ENCODE measurements at regions not wholly inside any gene's neighbourhood (a gene's known extent, or its start where the extent isn't known, plus 50 kb on each side); places are given as distances from the start of the nearest gene placed in this dataset.
A peak's percentile ranks its signal among the peaks of the same experiment; 100 is the strongest.
"Not testable (repeated sequence)": the region's sequence is repeated elsewhere in the genome, so short reads cannot be mapped to it uniquely, and the experiment has no call there.

DNA sequence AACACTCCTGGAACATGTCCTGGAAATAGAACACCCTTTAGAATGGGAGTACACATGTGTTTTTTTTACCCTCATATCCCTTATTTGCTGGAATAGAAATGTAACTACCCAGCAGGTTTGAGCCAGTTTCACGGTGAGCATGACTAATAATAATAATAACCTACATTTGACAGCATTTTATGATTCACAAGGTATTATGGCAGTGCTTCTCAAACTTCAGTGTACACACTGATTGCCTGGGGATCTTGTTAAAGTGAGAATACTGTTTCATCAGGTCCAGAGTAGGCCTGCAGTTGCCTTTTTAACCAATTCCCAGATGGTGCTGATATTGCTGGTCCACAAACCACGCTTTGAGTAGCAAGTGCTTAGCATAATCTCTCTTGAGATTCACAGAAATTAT is 63.9 kb downstream of the NFKBIZ start:
- Histone ChIP-seq H4K91ac (ENCODE audit: low read length) (no peak overlapping the region), H3K18ac (ENCODE audit: low read depth in 1 of 2, low read length in 2 of 2) (no peak overlapping the region), H3K4me1 (ENCODE audit: control insufficient read depth, insufficient read depth, low read depth, low read length) (no peaks in the 10 kb centered on the region), H3K14ac (ENCODE audit: low read length in 2 of 2) (no peak overlapping the region), H2AK5ac (ENCODE audit: low read length, severe bottlenecking) (no peak overlapping the region), H3K4me2 (ENCODE audit: low read length, poor library complexity, severe bottlenecking) (no peak overlapping the region), H2BK5ac (ENCODE audit: low read depth, low read length, poor library complexity, severe bottlenecking) (no peak overlapping the region), H3K79me1 (replicated peaks; ENCODE audit: low read length, poor library complexity, severe bottlenecking) (no peaks in the 10 kb centered on the region), H3K4me3 (ENCODE audit: insufficient read depth in 1 of 2, low read depth in 1 of 2, low read length in 2 of 2) (no peak overlapping the region), H3K23ac (ENCODE audit: low read length in 2 of 2) (no peak overlapping the region), H2AFZ (ENCODE audit: low read depth, low read length) (no peak overlapping the region), H3K4ac (ENCODE audit: low read depth in 1 of 2, low read length in 2 of 2) (no peak overlapping the region), H3K36me3 (ENCODE audit: control insufficient read depth in 1 of 2, insufficient read depth in 2 of 2, low read depth in 1 of 2, low read length in 2 of 2) (no peaks in the 10 kb centered on the region), H3K27me3 (ENCODE audit: control insufficient read depth in 1 of 2, insufficient read depth in 1 of 2, low read length in 2 of 2) (no peaks in the 10 kb centered on the region), H3K9ac (ENCODE audit: low read length) (no peak overlapping the region), H3K27ac (ENCODE audit: low read length, poor library complexity, severe bottlenecking) (no peak overlapping the region), H4K8ac (ENCODE audit: low read length) (no peak overlapping the region), H2BK12ac (ENCODE audit: low read length in 2 of 2) (no peak overlapping the region), H2BK15ac (ENCODE audit: low read depth, poor library complexity, severe bottlenecking) (no peak overlapping the region), H3K9me3 (ENCODE audit: control insufficient read depth, low read length) (no peaks in the 10 kb centered on the region), H2BK120ac (ENCODE audit: low read depth, low read length) (no peak overlapping the region)
- WGBS: no CpG with 5 or more reads among the region's 2 CpGs
- DNase-seq: no peak

- not testable (repeated sequence) for H2AFZ ChIP-seq (ENCODE audit: low read depth, low read length); H3K4me2 ChIP-seq (ENCODE audit: low read length, poor library complexity, severe bottlenecking)
- WGBS: 100% methylated on average over 2 of the region's 2 CpGs
These were observed 68.4 kb downstream of the NFKBIZ start for GRCh38 chr3:101917761-101918160.

GRCh38 chr3:101922151-101922725 is 72.9 kb downstream of the NFKBIZ start:
- 98% methylated on average over 3 of the region's 3 CpGs for WGBS
- not testable (repeated sequence) for H3K9me3 ChIP-seq (ENCODE audit: control insufficient read depth, low read length); H2BK12ac ChIP-seq (ENCODE audit: low read length in 2 of 2)

More at GRCh38 chr3:101917761-101918160, 68.4 kb downstream of the NFKBIZ start:
- not testable (repeated sequence) for H2BK5ac ChIP-seq (ENCODE audit: low read depth, low read length, poor library complexity, severe bottlenecking); H3K9me3 ChIP-seq (ENCODE audit: control insufficient read depth, low read length); H3K27ac ChIP-seq (ENCODE audit: low read length, poor library complexity, severe bottlenecking); H3K4me3 ChIP-seq (ENCODE audit: insufficient read depth in 1 of 2, low read depth in 1 of 2, low read length in 2 of 2); H4K91ac ChIP-seq (ENCODE audit: low read length); H2BK12ac ChIP-seq (ENCODE audit: low read length in 2 of 2); H2BK120ac ChIP-seq (ENCODE audit: low read depth, low read length); H3K4me1 ChIP-seq (ENCODE audit: control insufficient read depth, insufficient read depth, low read depth, low read length); H3K18ac ChIP-seq (ENCODE audit: low read depth in 1 of 2, low read length in 2 of 2); H3K36me3 ChIP-seq (ENCODE audit: control insufficient read depth in 1 of 2, insufficient read depth in 2 of 2, low read depth in 1 of 2, low read length in 2 of 2); H4K8ac ChIP-seq (ENCODE audit: low read length); H2AK5ac ChIP-seq (ENCODE audit: low read length, severe bottlenecking); H3K9ac ChIP-seq (ENCODE audit: low read length); DNase-seq; H3K23ac ChIP-seq (ENCODE audit: low read length in 2 of 2); H3K79me1 ChIP-seq (replicated peaks; ENCODE audit: low read length, poor library complexity, severe bottlenecking); H3K27me3 ChIP-seq (ENCODE audit: control insufficient read depth in 1 of 2, insufficient read depth in 1 of 2, low read length in 2 of 2); H3K4ac ChIP-seq (ENCODE audit: low read depth in 1 of 2, low read length in 2 of 2); H2BK15ac ChIP-seq (ENCODE audit: low read depth, poor library complexity, severe bottlenecking)
- H3K14ac ChIP-seq (ENCODE audit: low read length in 2 of 2): peak overlapping the region in 1 of 2 experiments; percentile 74

DNA sequence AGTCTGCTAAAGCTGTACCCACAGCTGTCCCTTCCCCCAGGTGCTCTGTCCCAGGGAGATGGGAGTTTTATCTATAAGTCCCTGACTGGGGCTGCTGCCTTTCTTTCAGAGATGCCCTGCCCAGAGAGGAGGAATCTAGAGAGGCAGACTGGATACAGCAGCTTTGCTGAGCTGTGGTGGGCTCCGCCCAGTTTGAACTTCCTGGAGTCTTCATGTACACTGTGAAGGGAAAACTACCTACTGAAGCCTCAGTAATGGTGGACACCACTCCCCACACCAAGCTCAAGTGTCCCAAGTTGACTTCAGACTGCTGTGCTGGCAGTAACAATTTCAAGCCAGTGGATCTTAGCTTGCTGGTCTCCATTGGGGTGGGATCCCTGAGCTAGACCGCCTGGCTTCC is 75.3 kb downstream of the NFKBIZ start:
- H2AFZ ChIP-seq (ENCODE audit: low read depth, low read length); H3K36me3 ChIP-seq (ENCODE audit: control insufficient read depth in 1 of 2, insufficient read depth in 2 of 2, low read depth in 1 of 2, low read length in 2 of 2); H3K27me3 ChIP-seq (ENCODE audit: control insufficient read depth in 1 of 2, insufficient read depth in 1 of 2, low read length in 2 of 2); DNase-seq; H3K79me1 ChIP-seq (replicated peaks; ENCODE audit: low read length, poor library complexity, severe bottlenecking); H3K4me3 ChIP-seq (ENCODE audit: insufficient read depth in 1 of 2, low read depth in 1 of 2, low read length in 2 of 2); H3K9me3 ChIP-seq (ENCODE audit: control insufficient read depth, low read length); H2BK12ac ChIP-seq (ENCODE audit: low read length in 2 of 2); H2BK15ac ChIP-seq (ENCODE audit: low read depth, poor library complexity, severe bottlenecking); H3K27ac ChIP-seq (ENCODE audit: low read length, poor library complexity, severe bottlenecking); H3K14ac ChIP-seq (ENCODE audit: low read length in 2 of 2); H3K9ac ChIP-seq (ENCODE audit: low read length); H3K4me2 ChIP-seq (ENCODE audit: low read length, poor library complexity, severe bottlenecking); H2BK120ac ChIP-seq (ENCODE audit: low read depth, low read length); H2AK5ac ChIP-seq (ENCODE audit: low read length, severe bottlenecking); H3K23ac ChIP-seq (ENCODE audit: low read length in 2 of 2); H2BK5ac ChIP-seq (ENCODE audit: low read depth, low read length, poor library complexity, severe bottlenecking): not testable (repeated sequence)
- peak overlapping the region; percentile 34 for H4K91ac ChIP-seq (ENCODE audit: low read length)
- H4K8ac ChIP-seq (ENCODE audit: low read length): peak overlapping the region; percentile 74
- WGBS: 100% methylated on average over 2 of the region's 2 CpGs
- H3K18ac ChIP-seq (ENCODE audit: low read depth in 1 of 2, low read length in 2 of 2): peak overlapping the region; percentile 78 to 87
- peak overlapping the region in 1 of 2 experiments; percentile 24 for H3K4ac ChIP-seq (ENCODE audit: low read depth in 1 of 2, low read length in 2 of 2)
- H3K4me1 ChIP-seq (ENCODE audit: control insufficient read depth, insufficient read depth, low read depth, low read length): peaks cover 12% of the 10 kb centered on the region

More at GRCh38 chr3:101922151-101922725, 72.9 kb downstream of the NFKBIZ start:
- H4K8ac ChIP-seq (ENCODE audit: low read length); H2AFZ ChIP-seq (ENCODE audit: low read depth, low read length); H4K91ac ChIP-seq (ENCODE audit: low read length); H3K4ac ChIP-seq (ENCODE audit: low read depth in 1 of 2, low read length in 2 of 2); H3K27ac ChIP-seq (ENCODE audit: low read length, poor library complexity, severe bottlenecking); H3K36me3 ChIP-seq (ENCODE audit: control insufficient read depth in 1 of 2, insufficient read depth in 2 of 2, low read depth in 1 of 2, low read length in 2 of 2); H2AK5ac ChIP-seq (ENCODE audit: low read length, severe bottlenecking); H3K4me3 ChIP-seq (ENCODE audit: insufficient read depth in 1 of 2, low read depth in 1 of 2, low read length in 2 of 2); H2BK120ac ChIP-seq (ENCODE audit: low read depth, low read length); H3K27me3 ChIP-seq (ENCODE audit: control insufficient read depth in 1 of 2, insufficient read depth in 1 of 2, low read length in 2 of 2); H3K9ac ChIP-seq (ENCODE audit: low read length); H2BK5ac ChIP-seq (ENCODE audit: low read depth, low read length, poor library complexity, severe bottlenecking); H3K4me1 ChIP-seq (ENCODE audit: control insufficient read depth, insufficient read depth, low read depth, low read length); H3K4me2 ChIP-seq (ENCODE audit: low read length, poor library complexity, severe bottlenecking); H2BK15ac ChIP-seq (ENCODE audit: low read depth, poor library complexity, severe bottlenecking); H3K14ac ChIP-seq (ENCODE audit: low read length in 2 of 2); H3K23ac ChIP-seq (ENCODE audit: low read length in 2 of 2); H3K18ac ChIP-seq (ENCODE audit: low read depth in 1 of 2, low read length in 2 of 2); DNase-seq; H3K79me1 ChIP-seq (replicated peaks; ENCODE audit: low read length, poor library complexity, severe bottlenecking): not testable (repeated sequence)

Data from mesenchymal stem cell (in vitro differentiated cells and primary cell).